DOHH2 (cell line): ENCODE measurements at regions not wholly inside any gene's neighbourhood (a gene's known extent, or its start where the extent isn't known, plus 50 kb on each side); places are given as distances from the start of the nearest gene placed in this dataset.

Source experiments
- H3F3A ChIP-seq: fragments of 200-600 bp; sonication (generic), shearing (Covaris generic); 2 replicates; pipeline ENCODE4 v1.6.0; 2016; ENCODE audit warnings: antibody characterized with exemption, mild to moderate bottlenecking; ENCODE audit not compliant: control insufficient read depth, insufficient read depth
- H3K27ac ChIP-seq: fragments of 200-600 bp; sonication (generic); 2 replicates; pipeline ENCODE4 v1.5.1; 2014; ENCODE audit warnings: low read depth, mild to moderate bottlenecking, low read length, moderate library complexity
- H3K27me3 ChIP-seq: fragments of 200-600 bp; sonication (generic); 2 replicates; pipeline ENCODE4 v1.6.1; 2014; ENCODE audit warnings: mild to moderate bottlenecking, low read length, mixed read lengths; ENCODE audit not compliant: control insufficient read depth
- H3K36me3 ChIP-seq: fragments of 200-600 bp; sonication (generic); 2 replicates; pipeline ENCODE4 v1.6.1; 2014; ENCODE audit warnings: mild to moderate bottlenecking, low read length, moderate library complexity, mixed read lengths; ENCODE audit not compliant: control insufficient read depth
- H3K4me1 ChIP-seq: fragments of 200-600 bp; sonication (generic); 2 replicates; pipeline ENCODE4 v1.6.1; 2014; ENCODE audit warnings: mild to moderate bottlenecking, low read length, mixed read lengths; ENCODE audit not compliant: control insufficient read depth
- H3K4me2 ChIP-seq: fragments of 200-600 bp; sonication (generic); 2 replicates; pipeline ENCODE4 v1.6.0; 2014; ENCODE audit warnings: mild to moderate bottlenecking, low read length, moderate library complexity
- H3K4me3 ChIP-seq: fragments of 200-600 bp; sonication (generic); 2 replicates; pipeline ENCODE4 v1.5.1; 2014; ENCODE audit warnings: mild to moderate bottlenecking, low read length, mixed read lengths
- H3K79me2 ChIP-seq: fragments of 200-600 bp; sonication (generic); 2 replicates; pipeline ENCODE4 v1.6.1; 2014; ENCODE audit warnings: mild to moderate bottlenecking, low read length, mixed read lengths; ENCODE audit not compliant: control insufficient read depth
- H3K9me2 ChIP-seq: fragments of 200-600 bp; sonication (generic); replicated peaks from 2 replicates; pipeline ENCODE4 v1.6.1; 2014; ENCODE audit warnings: mild to moderate bottlenecking, low read length, mixed read lengths; ENCODE audit not compliant: control insufficient read depth
- H3K9me3 ChIP-seq: fragments of 200-600 bp; sonication (generic); 2 replicates; pipeline ENCODE4 v1.6.1; 2014; ENCODE audit warnings: antibody characterized with exemption, low read length, mixed read lengths; ENCODE audit not compliant: control insufficient read depth, insufficient read depth
- H4K20me1 ChIP-seq: fragments of 200-600 bp; sonication (generic); 2 replicates; pipeline ENCODE4 v1.6.0; 2014; ENCODE audit warnings: low read depth, mild to moderate bottlenecking, antibody characterized with exemption, low read length, moderate library complexity; ENCODE audit not compliant: control insufficient read depth, insufficient read depth
- EZH2phosphoT487 ChIP-seq: fragments of 200-600 bp; sonication (generic); IDR thresholded peaks from 2 replicates; pipeline ENCODE4 v1.6.1; 2017; ENCODE audit warnings: borderline replicate concordance, mild to moderate bottlenecking, antibody characterized with exemption, low read length, moderate library complexity, mixed read lengths
- TF ChIP-seq, protein P1 (sequence below): fragments of 200-600 bp; sonication (generic); IDR thresholded peaks from one replicate; pipeline ENCODE4 v1.5.1; 2014; ENCODE audit warnings: antibody characterized with exemption, mild to moderate bottlenecking, low read depth, low read length; ENCODE audit not compliant: poor library complexity, severe bottlenecking

DNA sequence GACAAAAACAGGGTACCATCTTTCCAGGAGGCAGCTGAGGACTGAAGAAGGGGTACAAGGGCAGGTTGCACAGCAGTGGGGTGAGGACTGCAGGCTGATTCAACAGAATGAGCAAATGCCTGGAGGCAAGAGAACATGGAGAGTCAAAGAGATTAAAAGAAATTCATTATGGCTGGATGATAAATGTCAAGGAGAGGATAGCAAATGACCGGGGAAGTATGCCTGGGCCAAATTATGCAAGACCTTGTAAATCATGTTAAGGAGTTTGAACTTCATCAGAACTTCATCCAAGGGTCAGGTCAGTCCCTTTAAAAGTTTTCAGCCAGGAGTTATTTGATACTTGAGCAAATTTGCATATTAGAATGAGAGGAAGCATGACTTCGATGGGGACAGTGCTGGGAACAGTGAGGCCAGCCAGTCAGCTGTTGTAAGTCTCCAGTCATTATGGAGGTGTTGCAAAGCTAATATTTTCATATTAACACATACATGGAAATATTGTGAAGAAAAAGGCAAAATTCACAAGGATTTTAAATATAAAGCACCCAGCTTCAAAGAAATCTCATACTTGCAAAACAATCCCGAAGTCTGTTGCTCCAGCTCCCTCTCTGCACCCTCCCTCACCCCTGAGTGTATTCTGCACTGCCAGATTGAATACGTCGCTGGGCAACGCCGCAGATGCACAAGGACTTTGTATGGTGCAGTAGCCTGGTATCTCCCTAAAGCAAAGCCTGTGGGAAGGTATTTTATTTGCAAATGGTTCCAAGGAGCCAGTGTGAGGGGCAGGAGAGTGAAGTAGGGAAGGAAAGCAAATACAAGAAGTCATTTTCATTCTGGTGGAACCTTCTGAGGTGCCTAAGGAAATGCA, 509.8 kb upstream of the TLE4 start:
- H3K9me2 ChIP-seq, result no peaks in the 10 kb centered on the region
- H3K79me2 ChIP-seq, result no peaks in the 10 kb centered on the region
- H3K4me2 ChIP-seq, result no peak overlapping the region
- no peaks in the 10 kb centered on the region for H3F3A ChIP-seq
- no peaks in the 10 kb centered on the region for H4K20me1 ChIP-seq
- no peaks in the 10 kb centered on the region for H3K36me3 ChIP-seq
- H3K27me3 ChIP-seq, result no peaks in the 10 kb centered on the region
- H3K4me1 ChIP-seq, result no peaks in the 10 kb centered on the region
- no peak overlapping the region for H3K4me3 ChIP-seq
- H3K27ac ChIP-seq, result no peak overlapping the region
- H3K9me3 ChIP-seq, result no peaks in the 10 kb centered on the region
- TF ChIP-seq, protein P1, sequence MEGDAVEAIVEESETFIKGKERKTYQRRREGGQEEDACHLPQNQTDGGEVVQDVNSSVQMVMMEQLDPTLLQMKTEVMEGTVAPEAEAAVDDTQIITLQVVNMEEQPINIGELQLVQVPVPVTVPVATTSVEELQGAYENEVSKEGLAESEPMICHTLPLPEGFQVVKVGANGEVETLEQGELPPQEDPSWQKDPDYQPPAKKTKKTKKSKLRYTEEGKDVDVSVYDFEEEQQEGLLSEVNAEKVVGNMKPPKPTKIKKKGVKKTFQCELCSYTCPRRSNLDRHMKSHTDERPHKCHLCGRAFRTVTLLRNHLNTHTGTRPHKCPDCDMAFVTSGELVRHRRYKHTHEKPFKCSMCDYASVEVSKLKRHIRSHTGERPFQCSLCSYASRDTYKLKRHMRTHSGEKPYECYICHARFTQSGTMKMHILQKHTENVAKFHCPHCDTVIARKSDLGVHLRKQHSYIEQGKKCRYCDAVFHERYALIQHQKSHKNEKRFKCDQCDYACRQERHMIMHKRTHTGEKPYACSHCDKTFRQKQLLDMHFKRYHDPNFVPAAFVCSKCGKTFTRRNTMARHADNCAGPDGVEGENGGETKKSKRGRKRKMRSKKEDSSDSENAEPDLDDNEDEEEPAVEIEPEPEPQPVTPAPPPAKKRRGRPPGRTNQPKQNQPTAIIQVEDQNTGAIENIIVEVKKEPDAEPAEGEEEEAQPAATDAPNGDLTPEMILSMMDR, result no peak
- no peak for TF ChIP-seq EZH2phosphoT487

DNA sequence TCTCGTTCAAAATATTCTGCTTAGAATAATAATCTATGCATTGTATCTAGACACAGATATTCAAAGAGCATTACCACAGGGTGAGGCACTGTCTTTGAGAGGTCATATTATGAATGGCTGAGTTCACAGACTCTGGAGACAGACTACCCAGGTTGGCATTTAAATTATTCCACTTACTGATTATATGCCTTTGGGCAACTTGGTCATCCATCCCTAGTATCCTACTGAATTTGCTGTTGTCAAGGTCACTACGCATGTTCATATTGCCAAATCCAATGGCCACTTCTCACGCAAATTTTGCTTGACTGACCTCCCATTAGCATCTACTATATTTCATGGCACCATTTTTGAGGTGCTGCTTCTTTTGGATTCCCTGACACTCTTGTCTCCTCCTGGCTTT, 498.6 kb upstream of the TLE4 start:
- Histone ChIP-seq H3K9me3 (no peaks in the 10 kb centered on the region), H3K4me3 (no peak overlapping the region), H3K4me2 (no peak overlapping the region), H3K9me2 (no peaks in the 10 kb centered on the region), H3F3A (no peaks in the 10 kb centered on the region), H3K27me3 (no peaks in the 10 kb centered on the region), H3K36me3 (no peaks in the 10 kb centered on the region), H3K27ac (no peak overlapping the region), H3K79me2 (no peaks in the 10 kb centered on the region), H3K4me1 (no peaks in the 10 kb centered on the region), H4K20me1 (no peaks in the 10 kb centered on the region)
- TF ChIP-seq, protein P1, result no peak
- no peak for TF ChIP-seq EZH2phosphoT487

DNA sequence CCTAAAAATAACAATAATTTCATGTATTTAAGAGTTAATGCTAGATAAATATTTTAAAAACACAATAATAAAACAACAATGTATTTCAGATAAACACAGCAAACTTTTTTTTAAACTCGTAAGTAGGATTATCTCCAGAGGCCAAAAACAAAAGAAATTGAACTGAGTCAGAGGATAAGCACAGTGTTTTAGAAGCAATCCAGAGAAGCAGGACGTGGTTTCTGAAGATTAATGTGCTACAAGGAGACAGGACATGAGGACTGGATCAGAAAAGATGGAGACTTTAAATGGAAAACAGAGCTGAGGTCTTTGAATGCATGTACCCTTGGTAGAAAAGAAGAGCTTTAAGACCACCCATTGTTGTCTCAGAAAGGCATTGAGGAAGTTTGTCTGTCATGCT, 491.2 kb upstream of the TLE4 start:
- H3K27ac ChIP-seq, result no peak overlapping the region
- no peaks in the 10 kb centered on the region for H3K36me3 ChIP-seq
- no peaks in the 10 kb centered on the region for H3K4me1 ChIP-seq
- H3K9me2 ChIP-seq, result no peaks in the 10 kb centered on the region
- no peaks in the 10 kb centered on the region for H3K79me2 ChIP-seq
- no peaks in the 10 kb centered on the region for H4K20me1 ChIP-seq
- H3K4me2 ChIP-seq, result no peak overlapping the region
- H3K9me3 ChIP-seq, result no peaks in the 10 kb centered on the region
- no peak for TF ChIP-seq EZH2phosphoT487
- TF ChIP-seq, protein P1, result no peak
- no peaks in the 10 kb centered on the region for H3K27me3 ChIP-seq
- H3K4me3 ChIP-seq, result no peak overlapping the region
- no peaks in the 10 kb centered on the region for H3F3A ChIP-seq
